NCI-H2227 (cell line): ENCODE measurements at regions not wholly inside any gene's neighbourhood (a gene's known extent, or its start where the extent isn't known, plus 50 kb on each side); places are given as distances from the start of the nearest gene placed in this dataset.
"Not testable (repeated sequence)": the region's sequence is repeated elsewhere in the genome, so short reads cannot be mapped to it uniquely, and the experiment has no call there.

Experiments used
- DNase-seq: peaks from one replicate; lab custom pipeline; 2025; ENCODE audit not compliant: unreplicated experiment; lab: John Stamatoyannopoulos, UW

- DNase-seq = no peak
Measured at GRCh38 chr5:176134529-176135223, 103.5 kb upstream of the SIMC1 start.

- DNase-seq = not testable (repeated sequence)
Measured at GRCh38 chr5:176140138-176140537, 98.1 kb upstream of the SIMC1 start.

GRCh38 chr5:176144508-176144907 lies 93.7 kb upstream of the SIMC1 start:
- DNase-seq = no peak

GRCh38 chr5:176149948-176150347 lies 88.3 kb upstream of the SIMC1 start:
- DNase-seq = not testable (repeated sequence)

GRCh38 chr5:176151281-176151680 lies 86.9 kb upstream of the SIMC1 start:
- no peak for DNase-seq

GRCh38 chr5:176152191-176152929 lies 85.9 kb upstream of the SIMC1 start:
- peak; percentile 3 for DNase-seq

GRCh38 chr5:176152930-176153311 lies 85.3 kb upstream of the SIMC1 start:
- no peak for DNase-seq

GRCh38 chr5:176153741-176154140 lies 84.5 kb upstream of the SIMC1 start:
- no peak for DNase-seq

GRCh38 chr5:176154821-176155220 lies 83.4 kb upstream of the SIMC1 start:
- DNase-seq = no peak

- DNase-seq = no peak
Measured at GRCh38 chr5:176155922-176156359, 82.3 kb upstream of the SIMC1 start.

- no peak for DNase-seq
Measured at GRCh38 chr5:176157656-176158055, 80.6 kb upstream of the SIMC1 start.

- DNase-seq = no peak
Measured at GRCh38 chr5:176161431-176161830, 76.8 kb upstream of the SIMC1 start.

- DNase-seq = no peak
Measured at GRCh38 chr5:176162198-176162597, 76.0 kb upstream of the SIMC1 start.

GRCh38 chr5:176162888-176163287 lies 75.3 kb upstream of the SIMC1 start:
- no peak for DNase-seq

GRCh38 chr5:176166427-176166826 lies 71.8 kb upstream of the SIMC1 start:
- no peak for DNase-seq

- no peak for DNase-seq
Measured at GRCh38 chr5:176167800-176168199, 70.4 kb upstream of the SIMC1 start.

- DNase-seq = no peak
Measured at GRCh38 chr5:176169393-176170063, 68.7 kb upstream of the SIMC1 start.

- DNase-seq = no peak
Measured at GRCh38 chr5:176170084-176170483, 68.1 kb upstream of the SIMC1 start.

GRCh38 chr5:176171171-176171760 lies 67.0 kb upstream of the SIMC1 start:
- no peak for DNase-seq

GRCh38 chr5:176172246-176172645 lies 66.0 kb upstream of the SIMC1 start:
- no peak for DNase-seq

GRCh38 chr5:176173647-176174046 lies 64.6 kb upstream of the SIMC1 start:
- no peak for DNase-seq
